Uterus (tissue), 2 donors: ENCODE measurements at regions not wholly inside any gene's neighbourhood (a gene's known extent, or its start where the extent isn't known, plus 50 kb on each side); places are given as distances from the start of the nearest gene placed in this dataset.

Experiments
- POLR2A ChIP-seq, 2 donors: fragments of 450-650 bp; IDR thresholded peaks; one replicate each; pipeline ENCODE4 v1.6.1; 2016; ENCODE audit warnings: antibody characterized with exemption in 2 of 2, mild to moderate bottlenecking in 1 of 2, moderate library complexity in 1 of 2
- TF ChIP-seq, protein P1 (sequence below), 4 experiments: fragments of 200-600 bp in 2 of 4; fragments of 450-650 bp in 2 of 4; sonication (generic) in 2 of 4; IDR thresholded peaks; one replicate each; pipeline ENCODE4 v1.5.1; 2016 to 2019; ENCODE audit warnings: antibody characterized with exemption in 4 of 4, mild to moderate bottlenecking in 2 of 4, moderate library complexity in 1 of 4

GRCh38 chr7:4606797-4607196 lies 75.3 kb upstream of the FOXK1 start:
- TF ChIP-seq, protein P1, sequence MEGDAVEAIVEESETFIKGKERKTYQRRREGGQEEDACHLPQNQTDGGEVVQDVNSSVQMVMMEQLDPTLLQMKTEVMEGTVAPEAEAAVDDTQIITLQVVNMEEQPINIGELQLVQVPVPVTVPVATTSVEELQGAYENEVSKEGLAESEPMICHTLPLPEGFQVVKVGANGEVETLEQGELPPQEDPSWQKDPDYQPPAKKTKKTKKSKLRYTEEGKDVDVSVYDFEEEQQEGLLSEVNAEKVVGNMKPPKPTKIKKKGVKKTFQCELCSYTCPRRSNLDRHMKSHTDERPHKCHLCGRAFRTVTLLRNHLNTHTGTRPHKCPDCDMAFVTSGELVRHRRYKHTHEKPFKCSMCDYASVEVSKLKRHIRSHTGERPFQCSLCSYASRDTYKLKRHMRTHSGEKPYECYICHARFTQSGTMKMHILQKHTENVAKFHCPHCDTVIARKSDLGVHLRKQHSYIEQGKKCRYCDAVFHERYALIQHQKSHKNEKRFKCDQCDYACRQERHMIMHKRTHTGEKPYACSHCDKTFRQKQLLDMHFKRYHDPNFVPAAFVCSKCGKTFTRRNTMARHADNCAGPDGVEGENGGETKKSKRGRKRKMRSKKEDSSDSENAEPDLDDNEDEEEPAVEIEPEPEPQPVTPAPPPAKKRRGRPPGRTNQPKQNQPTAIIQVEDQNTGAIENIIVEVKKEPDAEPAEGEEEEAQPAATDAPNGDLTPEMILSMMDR (IDR thresholded peaks at IDR 0.05) = no peak
- TF ChIP-seq POLR2A (IDR thresholded peaks at IDR 0.05) = no peak
